Calu3 (cell line): ENCODE measurements at regions not wholly inside any gene's neighbourhood (a gene's known extent, or its start where the extent isn't known, plus 50 kb on each side); places are given as distances from the start of the nearest gene placed in this dataset.
A peak's percentile ranks its signal among the peaks of the same experiment; 100 is the strongest.

Source experiments
- BruUV-seq: library from RNA; stranded (reverse); fragments of 400-500 nt; replicated peaks from 2 replicates; lab custom pipeline; 2021; lab: Mats Ljungman, UMichigan
- CTCF ChIA-PET: fragments of 300-600 bp; sonication (Branson Sonifier 250); formaldehyde crosslinking; loops from one replicate; lab custom pipeline; 2022; ENCODE audit warnings: antibody characterized with exemption; lab: Charles Lee
- DNase-seq: peaks from one replicate; pipeline ENCODE4 v3.0.0; 2022
- H3K27ac Mint-ChIP-seq: one replicate; pipeline ENCODE4 v1.8.0; 2022; ENCODE audit warnings: mixed read lengths; ENCODE audit not compliant: unreplicated experiment
- H3K27me3 Mint-ChIP-seq: one replicate; pipeline ENCODE4 v1.8.0; 2022; ENCODE audit warnings: mixed read lengths; ENCODE audit not compliant: unreplicated experiment
- H3K36me3 Mint-ChIP-seq: one replicate; pipeline ENCODE4 v1.8.0; 2022; ENCODE audit warnings: mild to moderate bottlenecking, moderate library complexity, mixed read lengths; ENCODE audit not compliant: insufficient read depth, unreplicated experiment
- H3K4me1 Mint-ChIP-seq: one replicate; pipeline ENCODE4 v1.8.0; 2022; ENCODE audit warnings: mild to moderate bottlenecking, low read depth, mixed read lengths; ENCODE audit not compliant: unreplicated experiment
- H3K4me3 Mint-ChIP-seq: one replicate; pipeline ENCODE4 v1.8.0; 2022; ENCODE audit warnings: mild to moderate bottlenecking, low read depth, moderate library complexity, mixed read lengths; ENCODE audit not compliant: unreplicated experiment
- H3K9me3 Mint-ChIP-seq: one replicate; pipeline ENCODE4 v1.8.0; 2022; ENCODE audit warnings: low read depth, mixed read lengths; ENCODE audit not compliant: unreplicated experiment
- CTCF ChIP-seq: fragments of 200-600 bp; IDR thresholded peaks from one replicate; pipeline ENCODE4 v1.8.0; 2022; ENCODE audit warnings: antibody characterized with exemption; ENCODE audit not compliant: unreplicated experiment
- intact Hi-C: fragments of 100-400 bp; cut with micrococcal nuclease; formaldehyde crosslinking; loops from one replicate; pipeline ENCODE4 v1.10.0; 2022; ENCODE audit not compliant: unreplicated experiment

DNA sequence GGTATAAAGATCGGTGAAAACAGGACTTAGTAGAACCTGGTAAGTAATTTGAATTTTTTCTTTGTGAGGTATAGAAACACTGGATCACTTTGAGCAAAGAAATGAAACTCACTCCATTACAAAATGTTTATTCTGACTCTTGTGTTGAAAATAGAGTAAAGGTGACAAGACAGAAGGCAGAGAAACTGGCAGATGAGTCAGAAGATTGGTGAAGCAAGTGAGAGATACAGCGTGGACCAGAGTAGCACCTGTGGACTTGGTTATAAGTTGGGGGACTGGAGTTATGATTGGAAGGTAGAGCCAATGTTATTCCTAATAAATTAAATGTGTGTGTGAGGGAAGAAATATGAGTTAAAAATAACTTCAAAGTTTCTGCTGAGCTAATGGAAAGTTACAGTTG is 620.9 kb downstream of the ZWINT start:
- Mint-ChIP-seq H3K4me1 (peaks cover 23% of the 10 kb centered on the region), H3K27me3 (no peaks in the 10 kb centered on the region), H3K36me3 (no peaks in the 10 kb centered on the region), H3K9me3 (no peaks in the 10 kb centered on the region), H3K4me3 (no peak overlapping the region), H3K27ac (peak overlapping the region; percentile 18)
- intact Hi-C loops, result loop anchor here (2.0 kb wide), 1 partner anchor 649 kb away; no protein-coding TSS in a partner anchor
- no TSS peak for BruUV-seq
- no peak for DNase-seq
- CTCF ChIA-PET, result no interaction called here
- TF ChIP-seq CTCF, result no peak

- TF ChIP-seq CTCF, result no peak
- no TSS peak for BruUV-seq
- CTCF ChIA-PET, result no interaction called here
- Mint-ChIP-seq H3K36me3 (no peaks in the 10 kb centered on the region), H3K4me1 (no peaks in the 10 kb centered on the region), H3K27ac (no peak overlapping the region), H3K4me3 (no peak overlapping the region), H3K27me3 (no peaks in the 10 kb centered on the region), H3K9me3 (no peaks in the 10 kb centered on the region)
- intact Hi-C loops, result loop anchor here (10.0 kb wide), 1 partner anchor 449 kb away; no protein-coding TSS in a partner anchor
- DNase-seq, result no peak
Observed at GRCh38 chr10:55734112-55734511, 626.9 kb downstream of the ZWINT start.

GRCh38 chr10:55704950-55705349 is 656.1 kb downstream of the ZWINT start:
- no peaks in the 10 kb centered on the region for H3K36me3 Mint-ChIP-seq
- no peaks in the 10 kb centered on the region for H3K9me3 Mint-ChIP-seq
- no peaks in the 10 kb centered on the region for H3K4me1 Mint-ChIP-seq
- CTCF ChIA-PET, result no interaction called here
- BruUV-seq, result no TSS peak
- intact Hi-C loops, result no loop called here
- H3K27me3 Mint-ChIP-seq, result no peaks in the 10 kb centered on the region
- no peak overlapping the region for H3K27ac Mint-ChIP-seq
- no peak for DNase-seq
- no peak overlapping the region for H3K4me3 Mint-ChIP-seq
- TF ChIP-seq CTCF, result no peak

DNA sequence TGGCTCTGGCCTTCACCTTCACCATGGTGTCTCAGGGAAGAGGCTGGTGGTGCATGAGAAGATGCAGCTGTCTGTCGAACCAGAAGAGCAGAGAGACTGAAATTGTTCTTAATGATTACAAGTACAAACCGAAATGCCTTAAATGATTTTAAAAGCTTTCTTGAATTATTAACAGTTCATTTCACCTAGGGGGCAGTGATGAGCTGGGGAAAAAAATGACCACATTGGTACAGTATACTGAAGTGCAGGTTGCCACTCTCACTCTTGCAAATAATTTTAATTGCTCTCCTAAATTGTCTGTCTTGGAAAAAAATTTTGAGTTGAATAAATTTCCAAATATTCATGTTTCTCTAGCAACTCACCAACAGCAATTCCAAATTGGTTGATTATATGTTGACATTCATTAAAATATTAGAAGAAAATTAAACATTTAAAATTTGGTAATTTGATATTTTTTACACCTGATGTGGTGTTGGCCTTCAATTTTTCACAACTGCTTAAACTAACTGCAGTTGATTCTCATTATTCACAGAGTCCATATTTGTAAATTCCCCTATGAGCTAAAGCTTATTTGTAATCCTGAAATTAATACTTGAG is 692.6 kb downstream of the ZWINT start:
- H3K27ac Mint-ChIP-seq, result no peak overlapping the region
- BruUV-seq, result no TSS peak
- no peaks in the 10 kb centered on the region for H3K27me3 Mint-ChIP-seq
- H3K36me3 Mint-ChIP-seq, result no peaks in the 10 kb centered on the region
- no peak for TF ChIP-seq CTCF
- DNase-seq, result peak; percentile 37
- CTCF ChIA-PET, result interaction anchor here (0.7 to 1.0 kb wide), 4 partner anchors 9 to 768 kb away, joined by 3 to 5 read pairs (median 4); no protein-coding TSS in a partner anchor
- H3K4me1 Mint-ChIP-seq, result peaks cover 8% of the 10 kb centered on the region
- no peak overlapping the region for H3K4me3 Mint-ChIP-seq
- intact Hi-C loops, result no loop called here
- peaks cover 2% of the 10 kb centered on the region for H3K9me3 Mint-ChIP-seq
